Mesenchymal stem cell (in vitro differentiated cells and primary cell): ENCODE measurements at regions not wholly inside any gene's neighbourhood (a gene's known extent, or its start where the extent isn't known, plus 50 kb on each side); places are given as distances from the start of the nearest gene placed in this dataset.

Source experiments
- DNase-seq: peaks from one replicate; pipeline ENCODE4 v3.0.0-alpha.2; 2013
- H2AFZ ChIP-seq: one replicate; pipeline ENCODE4 v1.6.1; 2013; ENCODE audit warnings: low read depth, mild to moderate bottlenecking, control low read depth, inconsistent platforms, low read length, moderate library complexity
- H2AK5ac ChIP-seq: 2 replicates; pipeline ENCODE4 v1.6.1; 2013; ENCODE audit warnings: low read length, moderate library complexity, mild to moderate bottlenecking, inconsistent platforms; ENCODE audit not compliant: severe bottlenecking
- H2BK120ac ChIP-seq: one replicate; pipeline ENCODE4 v1.6.1; 2013; ENCODE audit warnings: low read depth, mild to moderate bottlenecking, inconsistent platforms, low read length, moderate library complexity
- H2BK12ac ChIP-seq, 2 experiments: one replicate each; pipeline ENCODE4 v1.6.1; 2013; ENCODE audit warnings: inconsistent platforms in 2 of 2, low read length in 2 of 2, mild to moderate bottlenecking in 2 of 2, moderate library complexity in 2 of 2, control low read depth in 1 of 2
- H2BK15ac ChIP-seq: one replicate; pipeline ENCODE4 v1.6.1; 2013; ENCODE audit warnings: mild to moderate bottlenecking, low read depth, inconsistent platforms; ENCODE audit not compliant: poor library complexity, severe bottlenecking
- H2BK5ac ChIP-seq: 2 replicates; pipeline ENCODE4 v1.6.1; 2013; ENCODE audit warnings: low read depth, mild to moderate bottlenecking, low read length, control low read depth, inconsistent platforms; ENCODE audit not compliant: poor library complexity, severe bottlenecking
- H3K14ac ChIP-seq, 2 experiments: one replicate each; pipeline ENCODE4 v1.6.1; 2013; ENCODE audit warnings: inconsistent platforms in 2 of 2, low read length in 2 of 2, control low read depth in 1 of 2, mild to moderate bottlenecking in 1 of 2, moderate library complexity in 1 of 2
- H3K18ac ChIP-seq, 2 experiments: one replicate each; pipeline ENCODE4 v1.6.1; 2013; ENCODE audit warnings: inconsistent platforms in 2 of 2, low read length in 2 of 2, control low read depth in 1 of 2, low read depth in 1 of 2, mild to moderate bottlenecking in 1 of 2
- H3K23ac ChIP-seq, 2 experiments: one replicate each; pipeline ENCODE4 v1.6.1; 2013; ENCODE audit warnings: inconsistent platforms in 2 of 2, low read length in 2 of 2, mild to moderate bottlenecking in 2 of 2, moderate library complexity in 2 of 2, control low read depth in 1 of 2
- H3K27ac ChIP-seq: 2 replicates; pipeline ENCODE4 v1.5.1; 2013; ENCODE audit warnings: mild to moderate bottlenecking, moderate library complexity, low read length, control low read depth, inconsistent platforms; ENCODE audit not compliant: poor library complexity, severe bottlenecking
- H3K27me3 ChIP-seq, 2 experiments: 2 replicates each; pipeline versions ENCODE4 v1.6.1 to v1.7.0; 2013; ENCODE audit warnings: low read length in 2 of 2, mild to moderate bottlenecking in 2 of 2, moderate library complexity in 2 of 2, control low read depth in 1 of 2, inconsistent platforms in 1 of 2; ENCODE audit not compliant: control insufficient read depth in 1 of 2, insufficient read depth in 1 of 2
- H3K36me3 ChIP-seq, 2 experiments: 2 replicates each; pipeline versions ENCODE4 v1.6.1 to v1.7.0; 2013; ENCODE audit warnings: low read length in 2 of 2, control low read depth in 1 of 2, inconsistent platforms in 1 of 2, low read depth in 1 of 2, mild to moderate bottlenecking in 1 of 2; ENCODE audit not compliant: insufficient read depth in 2 of 2, control insufficient read depth in 1 of 2
- H3K4ac ChIP-seq, 2 experiments: one replicate each; pipeline ENCODE4 v1.6.1; 2013; ENCODE audit warnings: inconsistent platforms in 2 of 2, low read length in 2 of 2, mild to moderate bottlenecking in 2 of 2, moderate library complexity in 2 of 2, control low read depth in 1 of 2, low read depth in 1 of 2
- H3K4me1 ChIP-seq: 2 replicates; pipeline ENCODE4 v1.6.1; 2013; ENCODE audit warnings: low read depth, low read length, control low read depth; ENCODE audit not compliant: control insufficient read depth, insufficient read depth
- H3K4me2 ChIP-seq: 2 replicates; pipeline ENCODE4 v1.6.1; 2013; ENCODE audit warnings: low read length, mild to moderate bottlenecking, inconsistent platforms; ENCODE audit not compliant: poor library complexity, severe bottlenecking
- H3K4me3 ChIP-seq, 2 experiments: 2 replicates each; pipeline versions ENCODE4 v1.5.1 to v1.7.0; 2013; ENCODE audit warnings: low read length in 2 of 2, mild to moderate bottlenecking in 2 of 2, control low read depth in 1 of 2, low read depth in 1 of 2; ENCODE audit not compliant: insufficient read depth in 1 of 2
- H3K79me1 ChIP-seq: replicated peaks from 2 replicates; pipeline ENCODE4 v1.6.1; 2013; ENCODE audit warnings: mild to moderate bottlenecking, control low read depth, low read length, inconsistent platforms; ENCODE audit not compliant: poor library complexity, severe bottlenecking
- H3K9ac ChIP-seq: 2 replicates; pipeline ENCODE4 v1.7.0; 2013; ENCODE audit warnings: mild to moderate bottlenecking, low read length, moderate library complexity
- H3K9me3 ChIP-seq: 2 replicates; pipeline ENCODE4 v1.7.0; 2013; ENCODE audit warnings: mild to moderate bottlenecking, low read length; ENCODE audit not compliant: control insufficient read depth
- H4K8ac ChIP-seq: one replicate; pipeline ENCODE4 v1.6.1; 2013; ENCODE audit warnings: inconsistent platforms, mild to moderate bottlenecking, low read length, moderate library complexity
- H4K91ac ChIP-seq: one replicate; pipeline ENCODE4 v1.6.1; 2013; ENCODE audit warnings: mild to moderate bottlenecking, low read length, inconsistent platforms
- WGBS: methylation state at CpG from one replicate; pipeline ENCODE4 v1.1.7; 2013; ENCODE audit warnings: mixed read lengths; 5-methylcytosine and 5-hydroxymethylcytosine counted together

DNA sequence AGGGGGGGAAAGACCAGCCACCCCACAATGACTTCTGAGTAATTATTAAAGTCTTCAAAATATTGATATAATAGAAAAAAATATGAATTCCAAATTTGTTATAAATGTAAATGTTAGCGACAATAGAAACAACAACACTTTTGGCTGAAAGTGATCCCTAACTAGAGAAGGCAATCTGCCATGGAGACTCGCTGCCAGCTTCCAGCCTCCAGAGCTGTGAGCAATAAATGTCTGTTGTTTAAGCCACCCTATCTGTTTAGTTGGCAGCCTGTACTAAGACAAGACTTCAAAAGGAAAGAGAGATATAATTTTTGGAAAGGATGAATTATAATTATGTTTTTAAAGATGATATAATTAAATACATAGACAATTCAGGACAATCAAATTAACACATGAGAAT is 130.8 kb upstream of the HSFY2 start:
- Histone ChIP-seq H3K18ac (no peak overlapping the region), H3K23ac (no peak overlapping the region)
- WGBS, result 88% methylated on average over 2 of the region's 2 CpGs

DNA sequence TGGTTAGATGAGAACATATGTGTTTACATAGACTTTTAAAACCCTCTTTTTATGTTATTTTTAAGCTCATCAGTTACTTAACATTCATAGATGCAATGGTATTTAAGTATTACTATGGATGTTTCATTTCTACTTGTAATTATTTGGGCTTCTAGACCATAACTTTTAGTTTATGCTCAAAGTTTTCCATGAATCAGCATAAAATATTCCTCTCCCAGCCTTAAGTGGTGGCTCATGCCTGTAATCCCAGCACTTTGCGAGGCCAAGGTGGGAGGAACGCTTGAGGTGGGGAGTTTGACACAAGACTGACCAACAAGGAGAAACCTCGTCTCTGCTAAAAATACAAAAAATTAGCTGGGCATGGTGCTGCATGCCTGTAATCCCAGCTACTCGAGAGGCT is 118.5 kb upstream of the HSFY2 start:
- Histone ChIP-seq H4K91ac (no peak overlapping the region), H3K27me3 (no peaks in the 10 kb centered on the region), H2AK5ac (no peak overlapping the region), H2AFZ (no peak overlapping the region), H3K9ac (no peak overlapping the region), H3K4me2 (no peak overlapping the region), H2BK12ac (no peak overlapping the region), H3K4me3 (no peak overlapping the region), H3K4ac (no peak overlapping the region), H3K27ac (no peak overlapping the region), H3K14ac (no peak overlapping the region), H2BK15ac (no peak overlapping the region), H3K9me3 (no peaks in the 10 kb centered on the region), H2BK5ac (no peak overlapping the region), H3K18ac (no peak overlapping the region), H2BK120ac (no peak overlapping the region), H3K4me1 (no peaks in the 10 kb centered on the region), H3K36me3 (no peaks in the 10 kb centered on the region), H3K23ac (no peak overlapping the region), H4K8ac (no peak overlapping the region), H3K79me1 (no peaks in the 10 kb centered on the region)
- DNase-seq, result no peak
- 86% methylated on average over 2 of the region's 4 CpGs for WGBS

More for the DNA sequence above, 130.8 kb upstream of the HSFY2 start:
- Histone ChIP-seq H3K4me2 (no peak overlapping the region), H2AFZ (no peak overlapping the region), H3K9me3 (no peaks in the 10 kb centered on the region), H3K9ac (no peak overlapping the region), H4K91ac (no peak overlapping the region), H3K36me3 (no peaks in the 10 kb centered on the region), H2BK5ac (no peak overlapping the region), H2AK5ac (no peak overlapping the region), H3K27ac (no peak overlapping the region), H3K14ac (no peak overlapping the region), H4K8ac (no peak overlapping the region), H3K4me1 (no peaks in the 10 kb centered on the region), H2BK120ac (no peak overlapping the region), H3K79me1 (no peaks in the 10 kb centered on the region), H3K4ac (no peak overlapping the region), H3K27me3 (no peaks in the 10 kb centered on the region), H2BK12ac (no peak overlapping the region), H3K4me3 (no peak overlapping the region), H2BK15ac (no peak overlapping the region)
- no peak for DNase-seq

DNA sequence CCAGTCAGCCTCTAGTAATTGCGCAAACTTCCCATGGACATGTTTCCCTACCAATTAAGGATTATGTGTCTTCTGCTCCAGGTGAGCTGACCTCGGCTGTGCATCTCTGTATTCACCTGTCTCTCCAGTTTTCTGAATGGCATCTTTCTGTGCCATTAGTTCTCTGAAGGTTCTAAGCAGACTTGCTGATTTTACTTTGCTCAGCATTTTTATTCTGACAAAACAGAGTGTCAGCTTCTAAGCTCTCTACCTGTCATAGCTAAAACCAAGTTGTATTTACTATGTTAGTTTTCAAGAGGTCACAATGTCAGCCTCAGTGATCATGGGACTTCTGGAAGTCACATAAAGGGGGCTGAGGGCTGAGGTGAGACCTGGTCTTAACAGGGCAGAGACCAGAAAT is 116.0 kb upstream of the HSFY2 start:
- DNase-seq, result no peak
- Histone ChIP-seq H3K14ac (no peak overlapping the region), H2AK5ac (no peak overlapping the region), H3K23ac (no peak overlapping the region), H3K36me3 (no peaks in the 10 kb centered on the region), H3K4me3 (no peak overlapping the region), H2BK120ac (no peak overlapping the region), H2BK15ac (no peak overlapping the region), H4K91ac (no peak overlapping the region), H2AFZ (no peak overlapping the region), H3K9ac (no peak overlapping the region), H3K27ac (no peak overlapping the region), H3K9me3 (no peaks in the 10 kb centered on the region), H4K8ac (no peak overlapping the region), H3K4me1 (no peaks in the 10 kb centered on the region), H3K79me1 (no peaks in the 10 kb centered on the region), H3K18ac (no peak overlapping the region), H3K27me3 (no peaks in the 10 kb centered on the region), H3K4me2 (no peak overlapping the region), H2BK5ac (no peak overlapping the region), H3K4ac (no peak overlapping the region), H2BK12ac (no peak overlapping the region)
- WGBS, result 69% methylated on average over 2 of the region's 2 CpGs

DNA sequence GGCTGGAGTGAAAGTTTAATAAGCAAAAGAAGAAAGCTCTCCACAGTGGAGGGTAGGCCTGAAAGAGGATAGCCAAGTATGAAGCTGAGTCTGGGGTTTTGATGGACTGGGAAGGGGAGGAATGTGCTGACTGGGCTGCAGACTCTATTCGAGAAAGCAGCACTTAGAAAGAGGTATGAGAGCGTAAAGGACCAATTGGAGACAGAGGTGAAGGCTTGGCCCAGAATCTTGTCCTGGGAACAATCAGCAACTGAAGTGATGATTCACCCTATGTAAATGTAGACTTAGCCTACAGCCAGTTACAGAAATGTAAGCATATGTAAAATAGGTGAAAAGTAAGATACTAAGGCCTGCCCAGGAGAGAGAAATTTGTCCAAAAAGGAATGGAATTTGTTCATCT is 111.2 kb upstream of the HSFY2 start:
- H2AK5ac ChIP-seq, result no peak overlapping the region
- H2BK5ac ChIP-seq, result no peak overlapping the region
- no peak overlapping the region for H3K4ac ChIP-seq
- no peak overlapping the region for H3K4me3 ChIP-seq
- no peak overlapping the region for H2BK120ac ChIP-seq
- H3K27ac ChIP-seq, result no peak overlapping the region
- H4K8ac ChIP-seq, result no peak overlapping the region
- no peak overlapping the region for H3K9ac ChIP-seq
- H4K91ac ChIP-seq, result no peak overlapping the region
- 56% methylated on average over 2 of the region's 2 CpGs for WGBS
- no peaks in the 10 kb centered on the region for H3K36me3 ChIP-seq
- no peaks in the 10 kb centered on the region for H3K79me1 ChIP-seq
- H3K4me2 ChIP-seq, result no peak overlapping the region
- no peak for DNase-seq
- no peak overlapping the region for H2BK15ac ChIP-seq
- no peaks in the 10 kb centered on the region for H3K9me3 ChIP-seq
- H3K4me1 ChIP-seq, result no peaks in the 10 kb centered on the region
- no peak overlapping the region for H3K23ac ChIP-seq
- no peak overlapping the region for H3K14ac ChIP-seq
- H2AFZ ChIP-seq, result no peak overlapping the region
- no peak overlapping the region for H2BK12ac ChIP-seq
- H3K27me3 ChIP-seq, result no peaks in the 10 kb centered on the region
- no peak overlapping the region for H3K18ac ChIP-seq
